ENCODE measurements at regions not wholly inside any gene's neighbourhood (a gene's known extent, or its start where the extent isn't known, plus 50 kb on each side); places are given as distances from the start of the nearest gene placed in this dataset.

GRCh38 chr16:72444696-72445095, 272.7 kb upstream of the PMFBP1 start:
- DNase-seq, result no peak

DNA sequence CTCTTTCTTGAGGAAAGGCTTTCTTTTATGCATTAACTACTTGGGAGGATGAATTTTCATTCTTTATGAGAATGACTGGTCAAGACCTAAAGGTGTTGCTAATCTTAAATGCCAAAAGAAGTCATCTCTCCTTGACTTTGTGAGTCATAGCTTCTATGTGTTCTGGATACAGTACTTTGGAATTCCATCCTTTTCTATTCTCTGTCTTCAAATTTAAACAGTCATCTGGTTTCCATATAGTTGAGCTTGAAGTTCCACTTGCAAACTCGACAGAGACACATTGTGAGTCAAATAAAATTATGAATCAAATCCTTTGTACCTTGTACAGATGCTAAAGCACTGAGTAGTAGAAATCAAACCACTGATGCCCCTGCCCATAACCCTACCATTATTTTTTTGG, 271.9 kb upstream of the PMFBP1 start:
- DNase-seq, result no peak

- DNase-seq, result no peak
Measured at GRCh38 chr16:72442385-72443158, 270.6 kb upstream of the PMFBP1 start.

DNA sequence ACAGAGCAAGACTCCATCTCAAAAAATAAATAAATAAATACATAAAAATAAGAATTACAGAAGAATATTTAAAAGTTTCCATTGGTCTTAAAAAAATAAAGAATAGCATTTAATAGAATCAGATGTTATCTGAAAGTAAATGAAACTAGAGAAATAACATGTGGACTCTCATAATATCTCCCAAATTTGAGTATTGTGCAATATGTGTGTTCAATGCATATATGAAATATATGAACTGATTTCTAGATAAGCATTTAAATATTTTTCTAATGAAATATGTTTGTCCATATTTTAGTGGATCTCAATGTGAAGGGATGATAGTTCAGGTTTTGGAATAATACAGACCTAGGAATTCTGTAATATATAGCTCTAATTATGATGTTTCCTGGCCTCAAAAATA, 265.9 kb upstream of the PMFBP1 start:
- DNase-seq, result no peak

DNA sequence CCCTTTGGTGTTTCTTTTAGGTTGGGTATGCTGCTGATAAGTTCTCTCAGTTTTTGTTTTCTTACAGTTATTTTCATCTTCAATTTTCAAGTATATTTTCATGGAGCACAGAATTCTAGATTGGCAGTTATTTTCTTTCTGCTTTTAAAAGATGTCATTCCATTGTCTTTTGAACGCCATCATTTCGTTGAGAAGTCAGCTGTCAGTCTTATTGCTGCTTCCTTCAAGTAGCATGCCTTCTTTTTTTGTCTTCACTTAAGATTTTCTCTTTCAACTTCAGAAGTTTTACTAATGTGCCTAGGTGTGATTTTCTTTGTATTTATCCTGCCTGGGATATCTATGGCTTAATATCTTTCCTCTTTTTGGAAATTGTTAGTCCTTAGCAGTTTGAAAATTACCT, 262.2 kb upstream of the PMFBP1 start:
- no peak for DNase-seq

DNA sequence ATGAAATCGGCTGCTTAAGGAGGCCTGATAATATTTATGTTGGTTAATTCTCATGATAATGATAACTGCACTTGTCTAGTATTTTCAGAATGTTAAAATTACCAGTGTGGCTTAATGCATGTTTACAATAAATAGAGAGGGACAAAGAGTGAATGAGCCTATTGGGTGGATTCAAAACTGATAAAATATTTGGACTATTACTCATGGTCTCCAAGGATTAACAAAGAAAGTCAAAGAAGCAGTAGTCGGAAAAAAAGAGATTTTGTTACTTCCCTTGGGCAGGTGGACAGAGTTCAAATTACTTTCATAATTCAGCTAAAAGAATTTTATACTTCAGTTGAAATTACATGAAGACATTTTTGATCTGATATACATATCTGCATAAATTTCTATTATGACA, 258.2 kb upstream of the PMFBP1 start:
- DNase-seq, result no peak

DNA sequence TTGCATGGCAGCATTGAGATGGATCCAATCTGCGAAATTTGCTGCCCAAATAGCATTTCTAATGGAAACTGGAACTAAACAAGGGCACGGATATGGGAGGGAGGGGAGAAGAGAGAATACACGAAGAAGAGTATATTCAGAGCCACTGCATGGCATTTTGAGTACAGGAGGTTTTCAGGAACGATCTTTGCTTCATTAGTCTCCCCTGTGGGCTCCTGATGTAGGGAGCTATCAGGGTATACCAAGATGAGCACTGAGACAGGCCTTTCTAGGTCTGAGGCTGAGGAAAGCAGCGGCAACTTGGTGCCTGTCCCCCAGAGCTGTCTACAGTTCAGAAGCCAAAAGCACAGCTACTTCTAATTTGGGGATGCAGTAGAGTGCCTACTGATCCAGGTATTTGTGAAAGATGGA, 257.7 kb upstream of the PMFBP1 start:
- DNase-seq, result no peak

- no peak for DNase-seq
Measured at GRCh38 chr16:72428681-72429376, 256.9 kb upstream of the PMFBP1 start.

DNA sequence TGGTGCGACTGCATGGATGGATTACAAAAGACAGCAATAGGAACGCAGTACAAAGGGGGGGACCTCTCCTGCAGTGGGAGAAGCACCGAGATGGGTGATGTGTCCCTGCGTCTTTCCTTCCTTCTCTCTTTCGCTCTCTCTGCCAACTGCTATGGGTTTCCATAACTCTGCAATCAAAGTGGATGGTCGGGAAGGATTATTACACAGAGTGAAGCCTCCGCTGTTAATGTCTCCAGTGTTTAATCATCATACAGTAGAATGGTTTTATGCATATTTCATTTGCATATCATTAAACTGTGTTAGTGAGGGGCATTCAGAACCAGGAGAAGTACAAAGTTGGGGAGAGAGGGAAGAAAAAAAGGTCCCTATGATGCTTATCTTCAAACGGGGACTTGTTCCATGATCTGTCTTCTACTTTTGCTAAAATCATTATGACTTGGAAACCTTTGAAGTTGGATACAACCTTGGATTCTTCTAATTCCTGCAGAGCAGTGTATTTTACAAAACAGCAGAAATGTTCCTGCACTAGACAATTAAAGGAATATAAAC, 255.9 kb upstream of the PMFBP1 start:
- no peak for DNase-seq

GRCh38 chr16:72427051-72427782, 255.3 kb upstream of the PMFBP1 start:
- DNase-seq, result no peak

DNA sequence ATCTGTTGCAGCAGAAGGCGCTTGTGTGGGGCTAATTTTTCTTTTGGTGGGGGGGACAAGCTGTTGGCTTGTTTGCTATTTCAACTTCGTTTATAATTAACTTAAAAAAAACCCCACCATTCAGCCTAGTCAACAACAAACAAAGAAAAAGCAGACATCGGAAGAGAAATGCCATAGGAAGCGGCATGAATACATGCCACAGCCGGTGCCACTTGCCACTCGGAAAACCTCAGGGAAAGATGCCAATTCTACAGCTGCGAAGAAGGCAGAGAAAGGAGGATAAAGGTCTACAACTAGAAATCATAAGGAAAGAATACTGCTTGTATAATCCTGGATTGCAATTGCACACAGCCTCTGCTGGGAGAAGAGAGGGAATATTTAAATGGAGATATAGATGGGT, 254.4 kb upstream of the PMFBP1 start:
- no peak for DNase-seq

- DNase-seq, result no peak
Measured at GRCh38 chr16:72425571-72426341, 253.8 kb upstream of the PMFBP1 start.

DNA sequence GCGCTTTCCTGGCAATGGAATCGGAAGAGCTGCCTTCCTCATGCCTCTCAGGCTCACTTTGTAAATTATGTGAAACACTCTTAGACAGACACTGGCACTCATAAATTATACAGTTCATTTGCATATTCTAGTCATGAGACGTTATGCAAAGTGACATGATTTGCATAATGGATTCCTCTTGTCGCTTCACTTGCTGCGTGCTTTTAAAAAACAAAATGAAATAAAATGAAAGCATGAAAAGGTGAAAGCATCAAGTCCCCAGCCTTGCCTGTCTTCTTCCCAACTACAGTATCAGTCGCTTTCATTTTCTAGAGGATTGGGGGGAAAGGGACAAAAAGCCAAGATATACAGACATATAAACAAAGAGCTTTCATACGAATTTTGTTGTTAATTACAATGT, 252.8 kb upstream of the PMFBP1 start:
- DNase-seq, result no peak

DNA sequence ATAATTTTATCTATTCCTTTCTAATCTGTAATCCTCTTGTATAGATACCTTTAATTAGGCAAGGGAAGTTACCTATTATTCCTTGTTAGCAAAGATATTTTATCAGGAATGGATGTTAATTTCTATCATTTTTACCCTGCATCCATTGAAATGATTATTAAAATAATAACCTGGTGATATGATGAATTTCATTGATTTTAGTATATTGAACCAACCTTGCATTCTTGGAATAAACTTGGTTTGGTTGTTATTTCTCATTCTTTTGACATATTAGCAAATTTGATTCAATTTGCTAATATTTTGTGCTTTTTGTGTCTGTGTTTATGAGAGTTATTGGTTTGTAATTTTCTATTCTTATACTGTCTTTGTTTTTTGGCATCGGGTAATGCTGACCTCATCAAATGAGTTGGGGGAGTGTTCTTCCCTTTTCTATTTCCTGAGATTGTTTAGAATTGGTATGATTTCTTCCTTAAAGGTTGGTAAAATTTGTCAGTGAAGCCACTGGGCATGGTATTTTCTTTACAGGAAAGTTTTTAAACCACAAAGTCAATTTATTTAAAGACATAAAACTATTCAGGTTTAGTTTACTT, 250.4 kb upstream of the PMFBP1 start:
- no peak for DNase-seq

- no peak for DNase-seq
Measured at GRCh38 chr16:72419638-72420037, 247.7 kb upstream of the PMFBP1 start.

GRCh38 chr16:72415379-72415778, 243.4 kb upstream of the PMFBP1 start:
- no peak for DNase-seq

DNA sequence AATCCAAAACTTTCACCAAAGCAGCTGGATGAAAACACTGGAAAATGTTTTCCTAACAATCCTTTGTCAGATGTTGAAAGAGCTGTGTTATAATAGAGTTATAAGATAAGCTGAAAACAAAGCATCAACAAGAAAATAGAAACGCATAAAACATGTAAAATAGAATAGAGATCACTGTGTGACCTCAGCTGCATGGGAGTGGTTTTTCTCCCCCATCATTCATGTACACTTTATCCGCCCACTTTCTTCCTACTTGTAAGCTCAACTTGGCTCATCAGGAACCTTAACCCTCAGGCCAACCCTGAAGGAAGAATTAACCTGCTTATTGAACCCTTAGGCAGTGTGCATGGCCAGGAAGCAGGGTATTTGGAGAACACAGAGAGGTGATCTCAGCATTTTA, 238.5 kb upstream of the PMFBP1 start:
- no peak for DNase-seq

DNA sequence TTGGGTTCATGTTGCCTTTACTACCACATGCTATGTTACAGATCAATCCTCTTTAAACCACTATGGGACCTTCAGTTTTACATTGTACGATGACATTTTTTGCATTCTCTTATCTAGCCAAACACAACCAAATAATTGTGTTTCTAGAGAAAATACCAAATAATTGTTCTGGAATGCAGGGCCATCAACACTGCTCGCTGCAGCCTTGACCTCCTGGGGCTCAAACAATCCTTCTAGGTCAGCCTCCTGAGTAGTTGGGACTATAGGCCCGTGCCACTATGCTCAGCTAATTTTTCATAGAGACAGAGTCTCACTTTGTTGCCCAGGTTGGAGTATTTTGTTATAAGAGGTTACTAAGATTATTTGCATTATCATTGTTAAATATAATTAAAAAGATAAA, 237.5 kb upstream of the PMFBP1 start:
- no peak for DNase-seq

DNA sequence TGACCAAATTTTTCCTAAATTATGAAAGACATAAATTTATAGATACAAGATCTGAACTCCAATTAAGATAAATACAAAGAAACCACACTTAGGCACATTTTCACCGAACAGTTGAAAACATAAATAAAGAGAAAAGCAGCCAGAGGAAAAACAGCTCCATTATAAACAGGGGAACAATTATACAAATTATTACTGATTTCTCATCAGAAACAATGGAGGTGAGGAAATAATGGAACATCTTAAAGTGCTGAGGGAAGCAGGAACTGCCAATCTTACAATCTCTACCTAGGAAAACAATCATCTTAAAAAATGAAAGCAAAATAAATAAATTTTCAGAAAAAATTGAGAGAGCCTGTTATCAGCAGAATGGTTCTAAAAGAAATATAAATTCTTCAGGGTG, 234.4 kb upstream of the PMFBP1 start:
- no peak for DNase-seq

DNA sequence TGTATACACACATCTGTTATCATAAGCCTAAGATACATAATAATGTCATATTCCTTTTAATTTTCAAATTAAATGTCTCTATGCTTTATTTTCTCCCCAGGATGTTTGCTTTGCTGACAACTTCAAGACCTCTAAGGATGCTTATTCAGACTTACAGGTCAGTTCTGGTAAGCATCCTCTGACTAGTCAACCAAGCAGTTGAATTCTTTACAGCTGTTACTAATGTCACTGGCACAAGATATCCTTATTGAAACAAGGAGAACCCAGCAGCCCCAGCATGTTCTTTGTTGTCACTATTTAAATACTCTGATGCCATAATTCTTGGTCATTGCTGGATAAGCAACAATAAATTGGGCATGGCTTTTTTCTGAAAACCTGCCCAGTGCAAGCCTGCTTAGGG, 232.3 kb upstream of the PMFBP1 start:
- no peak for DNase-seq

- no peak for DNase-seq
Measured at GRCh38 chr16:72401084-72401361, 229.1 kb upstream of the PMFBP1 start.

DNA sequence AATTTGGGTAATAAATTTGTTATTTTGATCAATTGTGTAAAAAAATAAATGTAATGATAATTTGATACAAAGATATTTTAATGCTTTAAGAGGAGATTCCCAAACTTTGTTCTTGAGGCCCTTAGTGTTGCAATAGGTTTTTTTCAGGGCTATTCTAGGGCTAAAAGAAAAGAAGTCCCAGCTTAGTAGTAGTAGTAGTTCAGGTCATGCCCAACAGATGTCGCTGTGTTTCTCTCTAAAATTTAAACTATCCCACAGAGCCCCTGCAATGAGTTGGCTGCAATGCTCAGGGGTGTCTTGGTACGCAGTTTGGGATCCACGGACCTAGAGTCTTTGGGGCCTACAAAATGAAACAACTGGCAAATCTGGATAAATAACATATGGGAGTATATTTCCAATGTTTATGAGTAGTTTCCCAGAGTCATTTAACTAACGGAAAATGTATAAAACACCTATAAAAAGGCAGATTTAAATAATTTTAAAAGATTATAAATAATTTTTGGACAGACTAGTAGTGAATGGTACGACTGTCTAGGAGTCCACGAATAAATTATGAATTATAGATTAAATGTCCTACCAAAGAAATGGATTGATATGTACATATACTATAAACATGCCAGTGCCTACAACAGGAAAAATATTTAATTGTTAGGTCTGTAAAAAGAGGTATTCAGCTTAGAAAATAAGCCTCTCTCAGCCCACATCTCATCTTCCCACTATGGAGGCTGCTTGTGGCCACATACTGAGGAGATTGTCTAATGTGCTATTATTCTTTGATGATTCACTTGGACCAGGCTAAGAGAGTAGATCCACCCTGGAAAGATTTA, 228.5 kb upstream of the PMFBP1 start:
- DNase-seq, result peak; percentile 16 to 37
